CD4-positive, alpha-beta T cell treated with Interleukin-21 for 1 hour (primary cell): ENCODE measurements at regions not wholly inside any gene's neighbourhood (a gene's known extent, or its start where the extent isn't known, plus 50 kb on each side); places are given as distances from the start of the nearest gene placed in this dataset.

Experiments used
- DNase-seq: peaks from one replicate; pipeline ENCODE4 v3.0.0-alpha.2; 2020

DNA sequence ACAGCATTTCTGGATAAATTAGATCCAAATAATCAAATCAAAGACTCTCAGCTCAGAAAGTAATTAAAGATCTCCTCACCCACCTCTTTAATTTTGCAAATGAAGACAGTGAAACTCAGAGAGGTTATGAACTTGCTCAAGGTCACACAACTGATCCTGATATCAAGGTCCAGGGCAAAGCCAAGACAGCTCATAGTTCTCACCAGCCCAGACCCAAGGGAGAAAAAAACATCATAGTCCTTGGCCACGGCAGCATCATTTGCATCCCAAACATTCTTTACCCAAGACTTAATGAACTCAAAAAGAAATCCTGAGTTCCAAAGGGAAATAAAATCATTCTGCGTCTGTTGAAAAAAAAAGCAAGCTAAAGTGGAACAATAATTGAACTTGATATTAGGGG lies 112.1 kb downstream of the DAD1 start:
- DNase-seq: no peak

DNA sequence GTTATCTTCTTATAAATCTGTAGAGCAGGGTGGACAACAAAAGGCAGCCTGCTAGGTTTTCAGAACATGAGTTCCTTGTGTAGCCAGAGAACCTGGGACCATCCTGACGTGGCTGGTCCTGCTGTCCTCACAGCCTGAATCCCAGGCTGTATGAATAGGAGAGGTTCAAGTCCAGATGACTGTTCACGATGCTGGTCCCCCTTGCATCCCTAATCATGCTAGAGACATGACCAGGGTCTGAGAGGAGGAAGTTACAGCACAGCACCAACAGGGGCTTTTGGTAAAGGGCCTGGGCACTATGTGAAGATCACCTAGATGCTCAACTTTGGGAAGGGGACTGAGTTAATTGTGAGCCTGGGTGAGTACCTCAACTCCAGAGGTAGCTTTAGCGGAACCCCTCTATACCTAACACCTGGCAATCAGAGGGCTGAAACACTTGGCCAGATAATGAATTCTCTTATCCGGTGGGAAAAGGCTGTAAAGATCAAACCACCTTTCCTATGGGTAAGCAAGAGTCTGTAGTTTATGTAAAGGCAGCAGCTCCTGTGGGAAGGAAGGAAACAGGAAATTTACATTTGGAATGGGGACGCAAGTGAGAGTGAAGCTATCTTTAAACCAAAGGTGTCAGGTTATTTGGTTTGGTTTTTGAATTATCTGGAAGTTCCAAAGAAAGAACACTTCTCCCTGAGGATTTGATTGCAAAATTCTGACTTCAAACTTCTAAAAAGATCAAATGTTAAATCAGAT lies 112.8 kb downstream of the DAD1 start:
- no peak for DNase-seq

GRCh38 chr14:22475381-22475780 lies 113.6 kb downstream of the DAD1 start:
- DNase-seq: no peak

GRCh38 chr14:22474730-22475351 lies 114.2 kb downstream of the DAD1 start:
- DNase-seq: no peak

DNA sequence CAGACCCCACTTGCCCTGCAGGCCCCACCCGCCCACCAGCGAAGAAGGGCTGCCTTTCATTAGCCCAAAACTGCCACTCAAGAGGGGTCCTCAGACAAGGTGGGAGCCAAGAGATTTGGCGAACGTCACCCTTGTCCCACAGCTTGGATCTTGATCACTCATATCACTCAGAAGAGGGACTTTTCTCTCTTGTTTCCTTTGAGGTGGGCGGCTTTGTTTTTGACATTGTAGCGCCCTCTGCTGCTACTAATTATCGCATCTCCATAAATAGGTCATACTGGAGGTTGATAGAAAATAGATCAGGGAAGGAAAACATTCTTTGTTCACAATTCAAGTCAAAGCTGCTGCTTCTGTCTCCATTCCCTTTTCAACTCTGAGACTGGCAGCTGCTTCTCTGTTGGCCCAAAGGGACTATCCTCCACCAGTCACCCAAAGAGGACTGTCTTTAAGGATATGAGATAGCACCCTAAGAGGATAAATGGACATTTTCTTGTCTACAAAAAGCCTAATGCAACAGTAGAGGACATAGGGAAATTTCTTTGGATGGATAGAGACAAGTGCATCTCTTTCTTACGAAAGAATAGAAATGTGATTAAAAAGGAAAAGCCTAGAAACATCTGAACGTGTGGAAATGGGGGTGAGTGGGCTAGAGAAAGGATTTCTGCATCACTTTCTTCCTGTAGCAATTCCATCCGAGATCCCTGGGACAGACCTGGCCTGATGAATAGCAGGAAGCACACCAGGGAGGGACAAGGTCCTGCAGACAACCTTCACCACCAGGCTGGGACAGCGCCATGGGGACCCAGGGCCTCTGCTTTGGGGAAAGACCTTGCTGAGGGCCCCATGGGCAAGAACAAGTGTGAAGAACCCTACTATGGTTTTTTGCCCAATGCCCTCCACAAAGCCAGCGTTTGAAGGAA lies 115.8 kb downstream of the DAD1 start:
- no peak for DNase-seq

- no peak for DNase-seq
Observed at GRCh38 chr14:22472466-22472865, 116.6 kb downstream of the DAD1 start.

- DNase-seq: no peak
Observed at GRCh38 chr14:22471545-22472121, 117.4 kb downstream of the DAD1 start.

GRCh38 chr14:22469538-22470303 lies 119.3 kb downstream of the DAD1 start:
- DNase-seq: no peak

GRCh38 chr14:22468830-22469229 lies 120.2 kb downstream of the DAD1 start:
- no peak for DNase-seq

DNA sequence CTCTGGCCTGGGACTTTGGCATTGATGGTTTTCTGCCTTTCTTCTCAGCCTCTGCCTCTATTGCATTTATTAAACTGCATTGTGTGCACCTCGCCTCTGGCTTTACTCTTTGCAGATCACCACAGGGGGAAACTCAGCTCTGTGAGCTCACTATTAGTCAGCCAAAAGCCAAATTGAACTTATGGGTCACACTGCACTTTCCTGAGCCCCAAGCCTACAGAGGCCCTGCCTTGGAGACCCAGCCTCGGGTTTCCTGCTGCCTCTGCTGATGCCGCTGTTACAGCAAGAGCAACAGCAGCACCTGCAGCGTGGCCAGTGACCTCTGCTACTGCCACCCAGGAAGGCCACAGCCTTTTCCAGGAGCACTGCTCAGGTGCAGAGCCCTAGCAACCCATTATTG lies 122.5 kb downstream of the DAD1 start:
- DNase-seq: no peak

- DNase-seq: no peak
Observed at GRCh38 chr14:22465201-22465840, 123.7 kb downstream of the DAD1 start.

GRCh38 chr14:22464422-22465142 lies 124.4 kb downstream of the DAD1 start:
- DNase-seq: no peak

DNA sequence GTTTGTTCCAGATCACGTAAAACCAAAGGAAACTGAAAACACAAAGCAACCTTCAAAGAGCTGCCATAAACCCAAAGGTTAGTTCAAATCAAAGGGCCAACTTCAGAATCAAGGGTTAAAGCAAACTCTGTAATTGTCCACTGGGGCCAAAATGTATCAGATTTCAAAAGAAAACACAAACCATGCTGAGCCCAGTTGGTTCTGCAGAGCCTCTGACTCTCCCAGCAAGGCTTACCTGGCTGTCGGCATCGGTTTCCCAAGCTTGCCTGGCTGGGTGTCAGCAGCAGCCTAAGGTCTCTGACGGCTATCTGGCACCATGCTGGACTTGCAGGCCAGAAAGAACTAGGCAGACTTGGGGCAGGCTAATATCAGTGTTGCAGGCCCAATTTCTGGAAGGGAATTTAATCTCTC lies 125.3 kb downstream of the DAD1 start:
- no peak for DNase-seq

DNA sequence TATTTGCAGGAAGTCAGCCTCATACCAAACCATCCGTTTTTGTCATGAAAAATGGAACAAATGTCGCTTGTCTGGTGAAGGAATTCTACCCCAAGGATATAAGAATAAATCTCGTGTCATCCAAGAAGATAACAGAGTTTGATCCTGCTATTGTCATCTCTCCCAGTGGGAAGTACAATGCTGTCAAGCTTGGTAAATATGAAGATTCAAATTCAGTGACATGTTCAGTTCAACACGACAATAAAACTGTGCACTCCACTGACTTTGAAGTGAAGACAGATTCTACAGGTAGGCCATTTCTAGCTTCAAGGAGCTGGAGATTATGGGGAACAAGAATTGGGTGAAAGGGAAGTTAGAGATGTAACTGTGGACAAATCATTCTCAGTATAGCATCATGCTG lies 126.1 kb downstream of the DAD1 start:
- DNase-seq: no peak

GRCh38 chr14:22460461-22461195 lies 128.4 kb downstream of the DAD1 start:
- DNase-seq: no peak

DNA sequence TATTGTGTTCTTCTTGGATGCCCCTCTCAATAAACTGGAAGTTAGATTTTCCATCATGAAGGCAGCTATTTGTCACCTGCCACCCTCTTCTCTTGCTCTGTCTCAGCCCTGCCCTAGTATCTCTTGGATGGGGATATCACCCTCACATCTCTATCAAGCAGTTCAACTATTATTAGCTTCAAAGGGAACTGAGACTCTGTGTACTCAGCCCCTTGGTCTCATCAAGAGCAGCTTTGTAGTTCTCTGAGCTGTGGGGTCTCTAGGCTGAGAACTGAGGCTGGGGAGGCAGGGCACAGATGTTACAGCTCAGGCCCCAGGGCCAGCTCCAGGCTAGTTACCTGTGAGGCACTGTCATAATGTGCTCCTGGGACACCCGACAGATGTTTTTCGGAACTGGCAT lies 130.3 kb downstream of the DAD1 start:
- DNase-seq: no peak

DNA sequence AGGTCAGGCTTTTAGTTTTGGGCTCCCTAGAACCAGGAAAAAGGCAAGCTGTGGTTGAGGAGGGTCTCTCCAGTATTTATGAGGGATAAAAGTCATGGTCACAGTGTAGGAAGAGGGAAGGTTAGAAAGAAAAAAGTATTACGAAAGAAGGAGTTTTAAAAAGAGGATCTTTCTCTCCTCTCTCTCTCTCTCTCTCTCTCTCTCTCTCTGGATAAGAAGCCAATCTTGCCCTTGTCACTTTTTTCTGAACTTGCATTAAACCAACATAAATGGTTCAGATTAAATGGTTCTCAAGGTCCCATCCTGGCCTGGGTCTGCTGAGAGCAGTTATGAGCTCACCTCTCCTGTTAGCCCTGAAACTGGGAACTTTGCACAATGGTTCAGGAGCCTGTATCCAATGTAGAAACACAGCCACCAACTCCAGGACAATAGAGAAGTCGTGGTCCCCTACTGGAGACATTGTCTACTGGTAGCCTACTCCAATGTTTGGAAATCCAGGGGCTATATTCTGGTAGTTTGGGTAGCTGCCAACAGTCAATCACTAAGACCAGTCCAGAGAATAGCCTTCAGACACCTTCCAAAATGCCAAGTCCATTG lies 131.9 kb downstream of the DAD1 start:
- DNase-seq: no peak

DNA sequence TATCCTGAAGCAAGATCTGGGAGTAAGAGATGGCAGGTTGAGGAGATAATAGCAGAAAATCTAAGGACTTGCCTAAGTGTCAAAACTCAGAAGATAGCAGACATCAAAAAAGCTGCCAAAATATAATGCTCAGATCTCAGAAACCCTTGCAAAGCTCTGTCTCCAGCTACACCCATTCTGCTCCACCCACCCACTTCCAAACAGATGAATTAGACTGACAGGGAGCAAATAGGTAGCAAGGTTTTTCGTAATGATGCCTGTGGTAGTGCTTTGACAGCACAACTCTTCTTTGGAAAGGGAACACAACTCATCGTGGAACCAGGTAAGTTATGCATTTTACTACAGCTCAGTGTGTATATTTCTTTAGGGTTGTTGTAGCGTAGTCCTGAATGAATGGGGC lies 132.6 kb downstream of the DAD1 start:
- no peak for DNase-seq

DNA sequence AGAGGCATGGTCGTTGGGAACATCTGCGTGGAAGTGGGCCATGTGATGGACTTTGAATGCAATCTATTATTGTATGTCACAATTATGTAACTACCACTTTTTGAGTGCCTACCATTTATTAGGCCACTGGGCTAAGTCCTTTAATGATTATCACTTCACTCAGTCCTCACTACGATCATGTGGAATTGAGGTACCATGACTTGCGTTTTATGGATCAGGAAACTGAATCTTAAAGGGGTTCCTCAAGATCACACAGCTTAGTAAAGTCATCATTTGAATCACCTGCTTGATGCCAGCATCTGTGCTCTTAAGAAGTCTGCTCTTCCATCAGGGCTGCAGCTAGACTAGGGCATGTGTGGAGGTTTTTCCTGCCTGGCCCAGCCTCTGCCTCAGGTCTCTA lies 136.7 kb downstream of the DAD1 start:
- DNase-seq: no peak

DNA sequence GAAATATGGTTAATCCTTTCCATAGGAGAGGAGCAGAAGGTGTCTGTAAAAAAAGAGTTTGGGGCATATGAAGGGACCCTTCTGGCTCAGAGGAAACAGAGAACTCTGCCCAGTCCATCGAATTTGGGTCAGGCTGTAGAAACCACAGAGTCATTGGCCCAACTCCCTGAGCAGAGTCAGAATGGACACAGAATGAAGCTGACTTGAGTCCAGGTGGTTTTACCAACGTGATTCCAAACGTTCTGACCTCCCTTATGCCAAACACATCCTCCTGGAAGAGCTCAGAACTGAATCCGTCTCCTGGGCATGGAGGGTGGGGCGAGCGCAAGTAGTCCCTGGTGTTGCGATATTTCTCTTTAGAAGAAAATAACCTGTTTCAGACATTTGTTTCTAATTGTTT lies 138.8 kb downstream of the DAD1 start:
- DNase-seq: no peak
